Peyer's patch (tissue), 4 donors: ENCODE measurements at regions not wholly inside any gene's neighbourhood (a gene's known extent, or its start where the extent isn't known, plus 50 kb on each side); places are given as distances from the start of the nearest gene placed in this dataset.
A peak's percentile ranks its signal among the peaks of the same experiment; 100 is the strongest.

ENCODE experiments used
- DNase-seq, 3 donors: peaks; one replicate each; pipeline ENCODE4 v3.0.0-alpha.2; 2017 to 2019
- H3K27ac ChIP-seq, 4 donors: fragments of 200-600 bp; sonication (generic); one replicate each; pipeline ENCODE4 v1.5.1; 2016 to 2019
- H3K27me3 ChIP-seq, 2 donors: fragments of 200-600 bp; sonication (generic); one replicate each; pipeline ENCODE4 v1.5.1; 2019
- H3K36me3 ChIP-seq, 3 donors: fragments of 200-600 bp; sonication (generic); one replicate each; pipeline ENCODE4 v1.5.1; 2016 to 2019
- H3K4me1 ChIP-seq, 4 donors: fragments of 200-600 bp; sonication (generic); one replicate each; pipeline ENCODE4 v1.5.1; 2016 to 2019
- H3K4me3 ChIP-seq, 4 donors: fragments of 200-600 bp; sonication (generic); 1 replicate in 3 of 4; 2 replicates in 1 of 4; pipeline ENCODE4 v1.5.1; 2016 to 2019; ENCODE audit warnings: mild to moderate bottlenecking in 1 of 4
- H3K9me3 ChIP-seq, 4 donors: fragments of 200-600 bp; sonication (generic); one replicate each; pipeline ENCODE4 v1.5.1; 2016 to 2019; ENCODE audit warnings: mild to moderate bottlenecking in 1 of 4
- CTCF ChIP-seq, 6 experiments: fragments of 450-650 bp in 4 of 6; fragments of 200-600 bp in 2 of 6; sonication (generic) in 1 of 6; IDR thresholded peaks; one replicate each; pipeline ENCODE4 v1.5.1; 2017 to 2019; ENCODE audit warnings: antibody characterized with exemption in 6 of 6, mild to moderate bottlenecking in 3 of 6, moderate library complexity in 1 of 6
- POLR2A ChIP-seq, 2 donors: fragments of 450-650 bp; IDR thresholded peaks; one replicate each; pipeline ENCODE4 v1.5.1; 2017; ENCODE audit warnings: antibody characterized with exemption in 2 of 2, mild to moderate bottlenecking in 2 of 2, moderate library complexity in 2 of 2

- no peaks in the 10 kb centered on the region for H3K9me3 ChIP-seq
- no peaks in the 10 kb centered on the region for H3K27me3 ChIP-seq
- TF ChIP-seq POLR2A (IDR thresholded peaks at IDR 0.05) (no peak), CTCF (IDR thresholded peaks at IDR 0.05) (no peak)
- H3K4me1 ChIP-seq, result no peaks in the 10 kb centered on the region
- no peak overlapping the region for H3K4me3 ChIP-seq
- H3K36me3 ChIP-seq, result no peaks in the 10 kb centered on the region
- H3K27ac ChIP-seq, result peak overlapping the region in 2 of 4 donors; percentile 45 to 57
- DNase-seq, result peak in 1 of 3 donors; percentile 25
These were observed 156.7 kb upstream of the BET1 start for GRCh38 chr7:94160719-94161435.

- no peaks in the 10 kb centered on the region for H3K27me3 ChIP-seq
- TF ChIP-seq CTCF (IDR thresholded peaks at IDR 0.05) (no peak), POLR2A (IDR thresholded peaks at IDR 0.05) (no peak)
- H3K9me3 ChIP-seq, result no peaks in the 10 kb centered on the region
- peak overlapping the region in 2 of 4 donors; percentile 45 to 57 for H3K27ac ChIP-seq
- H3K4me3 ChIP-seq, result no peak overlapping the region
- no peaks in the 10 kb centered on the region for H3K36me3 ChIP-seq
- no peak for DNase-seq
- no peaks in the 10 kb centered on the region for H3K4me1 ChIP-seq
These were observed 157.3 kb upstream of the BET1 start for GRCh38 chr7:94161476-94161875.

GRCh38 chr7:94169682-94170081, 165.5 kb upstream of the BET1 start:
- Histone ChIP-seq H3K36me3 (no peaks in the 10 kb centered on the region), H3K4me3 (no peak overlapping the region), H3K4me1 (no peaks in the 10 kb centered on the region), H3K9me3 (no peaks in the 10 kb centered on the region), H3K27me3 (no peaks in the 10 kb centered on the region), H3K27ac (no peak overlapping the region)
- no peak for DNase-seq
- no peak for TF ChIP-seq POLR2A (IDR thresholded peaks at IDR 0.05)
- no peak for TF ChIP-seq CTCF (IDR thresholded peaks at IDR 0.05)

- Histone ChIP-seq H3K9me3 (no peaks in the 10 kb centered on the region), H3K4me3 (no peak overlapping the region), H3K27me3 (no peaks in the 10 kb centered on the region), H3K4me1 (no peaks in the 10 kb centered on the region), H3K36me3 (no peaks in the 10 kb centered on the region), H3K27ac (no peak overlapping the region)
- TF ChIP-seq CTCF (IDR thresholded peaks at IDR 0.05) (no peak), POLR2A (IDR thresholded peaks at IDR 0.05) (no peak)
- DNase-seq, result no peak
These were observed 166.7 kb upstream of the BET1 start for GRCh38 chr7:94170836-94171235.

- H3K27me3 ChIP-seq, result no peaks in the 10 kb centered on the region
- TF ChIP-seq POLR2A (IDR thresholded peaks at IDR 0.05) (no peak), CTCF (IDR thresholded peaks at IDR 0.05) (no peak)
- no peaks in the 10 kb centered on the region for H3K36me3 ChIP-seq
- DNase-seq, result no peak
- no peak overlapping the region for H3K27ac ChIP-seq
- no peaks in the 10 kb centered on the region for H3K9me3 ChIP-seq
- H3K4me3 ChIP-seq, result no peak overlapping the region
- no peaks in the 10 kb centered on the region for H3K4me1 ChIP-seq
These were observed 169.3 kb upstream of the BET1 start for GRCh38 chr7:94173436-94173835.
